Fibroblast of villous mesenchyme (primary cell): ENCODE measurements at regions not wholly inside any gene's neighbourhood (a gene's known extent, or its start where the extent isn't known, plus 50 kb on each side); places are given as distances from the start of the nearest gene placed in this dataset.

Experiments used
- DNase-seq: peaks from one replicate; pipeline ENCODE4 v3.0.0-alpha.2; 2010; ENCODE audit warnings: low read depth
- H3K4me3 ChIP-seq: 2 replicates; pipeline ENCODE4 v1.5.1; 2011; ENCODE audit warnings: low read depth, mild to moderate bottlenecking, low read length
- TF ChIP-seq, protein P1 (sequence below): IDR thresholded peaks from 2 replicates; pipeline ENCODE4 v1.5.1; 2012; ENCODE audit warnings: low read depth, mild to moderate bottlenecking, low read length; ENCODE audit not compliant: insufficient read depth

DNA sequence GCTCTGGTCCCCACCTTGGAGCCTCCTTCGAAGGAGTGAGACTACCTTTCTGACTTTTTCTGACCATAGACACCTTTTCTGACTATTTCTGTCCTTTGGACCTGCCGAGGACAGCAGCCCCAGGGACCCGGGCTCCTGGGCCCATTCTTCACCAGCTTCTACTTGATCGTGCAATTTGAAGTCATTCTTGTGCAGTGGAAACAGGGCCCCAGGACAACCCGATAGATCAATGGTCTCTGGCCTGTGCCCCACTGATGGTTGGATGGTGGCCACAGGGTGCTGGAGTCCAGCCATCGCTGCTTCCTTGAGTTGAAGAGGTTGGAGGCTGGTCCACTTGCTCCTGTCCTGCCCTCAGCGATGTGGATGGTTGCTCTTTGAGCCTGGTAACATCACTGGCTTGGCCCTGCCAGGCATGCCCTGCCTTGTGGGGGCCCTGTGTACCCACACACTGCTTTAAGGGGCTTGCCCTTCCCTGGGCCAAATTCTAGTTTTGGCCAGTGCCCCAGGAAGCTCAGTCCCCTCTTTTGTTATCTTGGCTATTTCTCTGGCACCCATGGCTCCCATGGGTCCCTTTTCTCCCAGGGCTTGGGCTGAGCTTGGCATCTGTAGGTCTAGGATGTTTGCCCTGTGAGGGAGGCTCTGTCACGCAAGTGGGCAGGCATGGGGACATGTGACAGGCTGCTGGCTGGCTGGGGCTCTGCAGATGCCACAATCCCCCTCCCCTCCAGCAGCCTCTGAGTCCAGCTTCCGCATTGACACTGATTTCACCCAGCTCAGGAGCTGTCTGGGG, 375.6 kb upstream of the NUPR2 start:
- DNase-seq: no peak
- TF ChIP-seq, protein P1, sequence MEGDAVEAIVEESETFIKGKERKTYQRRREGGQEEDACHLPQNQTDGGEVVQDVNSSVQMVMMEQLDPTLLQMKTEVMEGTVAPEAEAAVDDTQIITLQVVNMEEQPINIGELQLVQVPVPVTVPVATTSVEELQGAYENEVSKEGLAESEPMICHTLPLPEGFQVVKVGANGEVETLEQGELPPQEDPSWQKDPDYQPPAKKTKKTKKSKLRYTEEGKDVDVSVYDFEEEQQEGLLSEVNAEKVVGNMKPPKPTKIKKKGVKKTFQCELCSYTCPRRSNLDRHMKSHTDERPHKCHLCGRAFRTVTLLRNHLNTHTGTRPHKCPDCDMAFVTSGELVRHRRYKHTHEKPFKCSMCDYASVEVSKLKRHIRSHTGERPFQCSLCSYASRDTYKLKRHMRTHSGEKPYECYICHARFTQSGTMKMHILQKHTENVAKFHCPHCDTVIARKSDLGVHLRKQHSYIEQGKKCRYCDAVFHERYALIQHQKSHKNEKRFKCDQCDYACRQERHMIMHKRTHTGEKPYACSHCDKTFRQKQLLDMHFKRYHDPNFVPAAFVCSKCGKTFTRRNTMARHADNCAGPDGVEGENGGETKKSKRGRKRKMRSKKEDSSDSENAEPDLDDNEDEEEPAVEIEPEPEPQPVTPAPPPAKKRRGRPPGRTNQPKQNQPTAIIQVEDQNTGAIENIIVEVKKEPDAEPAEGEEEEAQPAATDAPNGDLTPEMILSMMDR: no peak
- no peak overlapping the region for H3K4me3 ChIP-seq

DNA sequence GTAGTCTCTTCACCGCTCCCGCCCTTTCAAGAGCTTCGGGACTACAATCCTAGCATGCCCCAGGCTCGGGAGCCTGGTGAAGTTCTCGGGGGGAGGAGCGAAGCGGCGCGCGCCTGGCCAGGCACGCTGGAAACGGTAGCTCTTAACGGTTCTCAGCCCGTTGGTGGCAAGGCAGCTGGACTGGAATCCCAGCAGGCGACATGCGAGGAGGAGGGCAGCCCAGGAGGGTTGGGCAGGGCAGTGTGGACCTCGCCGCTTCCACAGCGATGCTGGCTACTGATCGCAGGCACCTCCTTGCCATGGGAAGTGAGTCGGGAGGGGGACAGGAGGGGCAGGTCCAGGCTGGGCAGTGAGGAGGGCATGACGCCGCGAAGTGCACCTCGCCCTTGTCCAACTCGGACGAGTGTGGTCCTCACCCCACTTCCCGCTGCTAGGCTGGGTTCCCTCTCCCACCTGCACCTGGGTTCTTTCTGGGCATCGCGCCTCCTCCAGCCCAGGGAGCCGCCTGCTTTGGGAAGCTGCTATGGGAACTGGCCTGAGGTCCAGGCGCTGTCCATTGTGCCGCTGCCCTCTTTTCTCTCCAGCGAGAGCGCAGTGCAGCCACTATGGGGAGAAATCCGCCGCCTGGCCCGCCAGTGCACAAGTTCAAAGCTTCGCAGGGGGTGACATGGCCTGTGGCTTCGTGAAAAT, 367.8 kb upstream of the NUPR2 start:
- H3K4me3 ChIP-seq: no peak overlapping the region
- TF ChIP-seq, protein P1: no peak

DNA sequence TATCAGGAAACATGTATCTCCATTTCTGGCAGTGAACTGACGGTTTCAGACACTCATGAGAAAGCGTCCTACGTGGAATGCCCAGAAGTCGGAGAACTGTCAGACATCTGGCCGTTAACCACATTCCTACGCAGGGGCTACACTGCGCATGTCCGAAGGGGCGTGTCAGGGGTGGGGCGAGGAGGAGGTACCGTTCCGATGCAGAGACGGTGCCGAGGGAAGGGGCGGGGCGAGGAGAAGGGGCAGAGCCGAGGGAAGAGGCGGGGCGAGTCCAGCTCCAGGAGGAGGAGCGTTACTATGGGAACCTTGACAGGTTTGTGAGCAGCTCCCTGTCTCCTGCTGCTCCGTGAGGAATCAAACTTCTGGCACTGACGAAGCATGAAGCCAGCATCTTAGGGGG, 366.9 kb upstream of the NUPR2 start:
- no peak overlapping the region for H3K4me3 ChIP-seq

More for the DNA sequence above, 367.8 kb upstream of the NUPR2 start:
- no peak for DNase-seq

DNA sequence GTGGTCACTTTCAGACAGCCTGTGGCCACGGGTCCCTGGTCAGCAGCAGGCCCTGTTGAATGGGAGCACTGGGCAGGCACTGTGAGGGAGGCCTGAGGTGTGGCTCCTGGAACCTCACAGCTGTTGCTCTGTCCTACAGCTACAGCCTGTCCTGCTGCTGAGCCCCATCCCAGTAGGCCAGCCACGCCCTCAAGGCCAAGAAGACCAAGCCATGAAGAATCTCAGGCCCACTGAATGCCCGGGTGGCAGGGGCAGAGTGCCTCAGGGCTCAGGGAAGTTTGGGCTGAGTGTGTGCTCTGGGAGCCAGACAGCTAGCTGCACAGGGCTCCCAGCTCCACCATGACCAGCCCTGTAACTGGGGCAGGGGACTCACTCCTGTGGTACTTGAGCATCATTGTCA, 363.5 kb upstream of the NUPR2 start:
- no peak for DNase-seq
- TF ChIP-seq, protein P1: no peak
- H3K4me3 ChIP-seq: no peak overlapping the region

More for the DNA sequence above, 366.9 kb upstream of the NUPR2 start:
- DNase-seq: no peak
- TF ChIP-seq, protein P1: no peak

DNA sequence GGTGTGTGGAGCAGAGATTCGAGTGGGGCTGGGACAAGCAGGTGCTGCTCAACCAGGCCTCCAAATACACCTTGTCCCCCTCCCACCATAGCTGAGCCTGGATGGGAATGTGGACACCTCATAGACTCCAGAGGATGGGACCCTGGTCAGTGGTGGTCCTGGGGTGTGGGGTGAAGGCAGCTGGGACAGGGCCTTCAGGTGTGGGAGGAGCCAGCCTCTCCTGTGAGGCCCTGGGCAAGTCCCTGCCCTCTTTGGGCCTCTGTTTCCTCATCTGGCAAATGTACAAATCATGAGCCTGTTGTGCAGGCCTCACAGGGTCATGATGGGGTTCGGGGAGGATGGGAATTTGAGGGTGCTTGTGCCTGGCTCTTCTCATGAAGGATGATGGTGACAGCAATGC, 362.9 kb upstream of the NUPR2 start:
- H3K4me3 ChIP-seq: no peak overlapping the region
- no peak for DNase-seq
- TF ChIP-seq, protein P1: no peak

- TF ChIP-seq, protein P1: no peak
- DNase-seq: no peak
- H3K4me3 ChIP-seq: no peak overlapping the region
Observed at GRCh38 chr7:56474271-56474670, 358.1 kb upstream of the NUPR2 start.
